Lower lobe of right lung (tissue), 2 donors: ENCODE measurements at regions not wholly inside any gene's neighbourhood (a gene's known extent, or its start where the extent isn't known, plus 50 kb on each side); places are given as distances from the start of the nearest gene placed in this dataset.

Experiments used
- ATAC-seq, 2 donors: fragments of 200-7000 bp; cut with Tn5 transposase; one replicate each; pipeline ENCODE4 v1.9.1; 2020 to 2022; ENCODE audit warnings: mild to moderate bottlenecking in 2 of 2, moderate library complexity in 2 of 2
- DNase-seq: peaks from one replicate; pipeline ENCODE4 v3.0.0-alpha.2; 2020
- H3K27ac ChIP-seq: fragments of 200-600 bp; one replicate; pipeline ENCODE4 v1.8.0; 2022
- H3K27me3 ChIP-seq: fragments of 200-600 bp; one replicate; pipeline ENCODE4 v1.8.0; 2022; ENCODE audit warnings: low read depth
- H3K36me3 ChIP-seq: fragments of 200-600 bp; one replicate; pipeline ENCODE4 v1.8.0; 2022; ENCODE audit warnings: mild to moderate bottlenecking
- H3K4me1 ChIP-seq: fragments of 200-600 bp; one replicate; pipeline ENCODE4 v1.8.0; 2022
- H3K4me3 ChIP-seq: fragments of 200-600 bp; one replicate; pipeline ENCODE4 v1.8.0; 2022; ENCODE audit warnings: mild to moderate bottlenecking
- H3K9me3 ChIP-seq: fragments of 200-600 bp; one replicate; pipeline ENCODE4 v1.8.0; 2022
- CTCF ChIP-seq: fragments of 200-600 bp; IDR thresholded peaks from one replicate; pipeline ENCODE4 v1.8.0; 2022; ENCODE audit warnings: antibody characterized with exemption, mild to moderate bottlenecking
- intact Hi-C: fragments of 100-400 bp; cut with DNase I; formaldehyde crosslinking; loops from one replicate; pipeline ENCODE4 v1.11.0; 2022
- donor health status: DM: no; HTN: yes; CAD: no; lungs with severe emphysema.

- no peaks in the 10 kb centered on the region for H3K9me3 ChIP-seq
- peak; percentile 38 to 59 for ATAC-seq
- TF ChIP-seq CTCF = no peak
- no peaks in the 10 kb centered on the region for H3K4me1 ChIP-seq
- intact Hi-C loops = no loop called here
- no peak for DNase-seq
- H3K4me3 ChIP-seq = no peak overlapping the region
- no peak overlapping the region for H3K27ac ChIP-seq
- no peaks in the 10 kb centered on the region for H3K36me3 ChIP-seq
- no peaks in the 10 kb centered on the region for H3K27me3 ChIP-seq
Observed at GRCh38 chr6:81451787-81452186, 300.7 kb downstream of the TENT5A start.

GRCh38 chr6:81450180-81450579 is 302.3 kb downstream of the TENT5A start:
- ATAC-seq = no peak
- DNase-seq = no peak
- Histone ChIP-seq H3K27me3 (no peaks in the 10 kb centered on the region), H3K9me3 (no peaks in the 10 kb centered on the region), H3K4me1 (no peaks in the 10 kb centered on the region), H3K27ac (no peak overlapping the region), H3K4me3 (no peak overlapping the region), H3K36me3 (no peaks in the 10 kb centered on the region)
- intact Hi-C loops = no loop called here
- no peak for TF ChIP-seq CTCF

GRCh38 chr6:81446509-81446908 is 306.0 kb downstream of the TENT5A start:
- no peaks in the 10 kb centered on the region for H3K27me3 ChIP-seq
- no peak for TF ChIP-seq CTCF

GRCh38 chr6:81439417-81439816 is 313.1 kb downstream of the TENT5A start:
- Histone ChIP-seq H3K36me3 (no peaks in the 10 kb centered on the region), H3K27ac (no peak overlapping the region), H3K9me3 (peaks cover 16% of the 10 kb centered on the region), H3K4me3 (no peak overlapping the region), H3K27me3 (no peaks in the 10 kb centered on the region), H3K4me1 (no peaks in the 10 kb centered on the region)
- ATAC-seq (no peak), DNase-seq (no peak)
- intact Hi-C loops = no loop called here
- no peak for TF ChIP-seq CTCF

More at GRCh38 chr6:81446509-81446908, 306.0 kb downstream of the TENT5A start:
- Histone ChIP-seq H3K27ac (no peak overlapping the region), H3K36me3 (no peaks in the 10 kb centered on the region), H3K4me3 (no peak overlapping the region), H3K4me1 (no peaks in the 10 kb centered on the region), H3K9me3 (no peaks in the 10 kb centered on the region)
- DNase-seq (no peak), ATAC-seq (no peak)
- intact Hi-C loops = no loop called here

- Histone ChIP-seq H3K9me3 (peaks cover 16% of the 10 kb centered on the region), H3K36me3 (no peaks in the 10 kb centered on the region), H3K4me3 (no peak overlapping the region), H3K4me1 (no peaks in the 10 kb centered on the region), H3K27me3 (no peaks in the 10 kb centered on the region), H3K27ac (no peak overlapping the region)
- DNase-seq = no peak
- intact Hi-C loops = no loop called here
- no peak for ATAC-seq
- no peak for TF ChIP-seq CTCF
Observed at GRCh38 chr6:81436990-81437389, 315.5 kb downstream of the TENT5A start.

- DNase-seq (no peak), ATAC-seq (no peak)
- no peaks in the 10 kb centered on the region for H3K9me3 ChIP-seq
- H3K27me3 ChIP-seq = no peaks in the 10 kb centered on the region
- no peaks in the 10 kb centered on the region for H3K36me3 ChIP-seq
- TF ChIP-seq CTCF = no peak
- no peak overlapping the region for H3K27ac ChIP-seq
- intact Hi-C loops = no loop called here
- H3K4me3 ChIP-seq = no peak overlapping the region
- H3K4me1 ChIP-seq = no peaks in the 10 kb centered on the region
Observed at GRCh38 chr6:81413306-81413705, 339.2 kb downstream of the TENT5A start.
